SK-N-SH (cell line): ENCODE measurements at regions not wholly inside any gene's neighbourhood (a gene's known extent, or its start where the extent isn't known, plus 50 kb on each side); places are given as distances from the start of the nearest gene placed in this dataset.

Experiments used
- EP300 ChIP-seq, 2 experiments: IDR thresholded peaks; 2 replicates each; pipeline versions ENCODE4 v1.4.0 to v1.6.1; 2012; ENCODE audit warnings: borderline replicate concordance in 1 of 2, low read depth in 1 of 2, low read length in 1 of 2
- EZH2phosphoT487 ChIP-seq: fragments of 200-600 bp; sonication (generic); IDR thresholded peaks from 2 replicates; pipeline ENCODE4 v1.6.1; 2017; ENCODE audit warnings: low read depth, mixed run types, mild to moderate bottlenecking, antibody characterized with exemption, moderate library complexity, borderline replicate concordance
- GABPA ChIP-seq: IDR thresholded peaks from 2 replicates; pipeline ENCODE4 v1.4.0; 2012; ENCODE audit warnings: low read depth, mild to moderate bottlenecking
- JUND ChIP-seq: IDR thresholded peaks from 2 replicates; pipeline ENCODE4 v1.4.0; 2012
- POLR2AphosphoS5 ChIP-seq: IDR thresholded peaks from 2 replicates; pipeline ENCODE4 v1.6.1; 2012; ENCODE audit warnings: low read depth, low read length
- SIN3A ChIP-seq: IDR thresholded peaks from 2 replicates; pipeline ENCODE4 v1.6.1; 2012; ENCODE audit warnings: low read depth, mild to moderate bottlenecking, low read length, moderate library complexity, borderline replicate concordance
- YY1 ChIP-seq: IDR thresholded peaks from 2 replicates; pipeline ENCODE4 v1.4.0; 2012; ENCODE audit warnings: low read depth, mild to moderate bottlenecking
- TF ChIP-seq, protein P1 (sequence below): fragments of 200-600 bp; sonication (generic); IDR thresholded peaks from 2 replicates; pipeline ENCODE4 v1.6.1; 2017; ENCODE audit warnings: antibody characterized with exemption, mild to moderate bottlenecking, moderate library complexity
- TF ChIP-seq, protein P2 (sequence below): IDR thresholded peaks from 2 replicates; pipeline ENCODE4; 2012
- TF ChIP-seq, protein P3 (sequence below): IDR thresholded peaks from 2 replicates; pipeline ENCODE4 v1.4.0; 2012; ENCODE audit warnings: low read depth, borderline replicate concordance
- TF ChIP-seq, protein P4 (sequence below): fragments of 150-350 bp; IDR thresholded peaks from 2 replicates; pipeline ENCODE4 v1.6.1; 2017; ENCODE audit warnings: antibody characterized with exemption, low read length, low read depth, borderline replicate concordance

DNA sequence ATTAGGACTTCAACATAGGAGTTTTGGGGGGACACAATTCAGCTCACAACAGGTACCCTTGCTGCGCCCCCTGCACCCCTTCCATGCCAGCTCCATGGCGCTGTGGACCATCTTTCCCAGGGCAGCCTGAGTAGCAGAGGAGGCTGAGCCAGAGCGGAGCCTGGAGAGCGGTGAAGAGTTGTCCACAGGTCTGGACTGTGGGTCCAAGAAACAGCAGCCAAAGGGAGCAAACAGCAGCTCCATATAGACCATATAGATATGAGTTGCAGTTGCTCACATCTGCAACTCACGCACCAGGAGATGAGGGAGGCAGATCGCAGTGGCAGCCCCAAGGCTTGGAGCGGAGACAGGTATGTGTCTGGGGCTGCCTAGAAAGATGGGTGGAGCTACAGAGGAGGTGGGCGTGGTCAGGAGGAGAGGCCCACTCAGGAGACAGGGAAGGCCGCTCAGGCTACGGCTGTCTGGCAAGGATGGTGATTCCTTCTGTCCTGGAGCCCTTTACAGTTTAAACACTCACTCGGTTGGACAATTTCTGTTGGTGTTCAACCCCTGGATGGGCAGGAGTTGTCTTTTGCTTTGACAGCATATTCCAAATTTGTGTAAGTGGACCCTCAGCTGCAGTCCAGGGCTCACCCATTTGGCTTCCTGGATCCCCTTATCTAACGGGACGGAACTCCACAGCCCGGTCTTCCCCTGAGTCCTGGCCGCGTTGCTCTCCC, 155.1 kb downstream of the LPIN1 start:
- no peak for TF ChIP-seq EZH2phosphoT487
- TF ChIP-seq, protein P1, sequence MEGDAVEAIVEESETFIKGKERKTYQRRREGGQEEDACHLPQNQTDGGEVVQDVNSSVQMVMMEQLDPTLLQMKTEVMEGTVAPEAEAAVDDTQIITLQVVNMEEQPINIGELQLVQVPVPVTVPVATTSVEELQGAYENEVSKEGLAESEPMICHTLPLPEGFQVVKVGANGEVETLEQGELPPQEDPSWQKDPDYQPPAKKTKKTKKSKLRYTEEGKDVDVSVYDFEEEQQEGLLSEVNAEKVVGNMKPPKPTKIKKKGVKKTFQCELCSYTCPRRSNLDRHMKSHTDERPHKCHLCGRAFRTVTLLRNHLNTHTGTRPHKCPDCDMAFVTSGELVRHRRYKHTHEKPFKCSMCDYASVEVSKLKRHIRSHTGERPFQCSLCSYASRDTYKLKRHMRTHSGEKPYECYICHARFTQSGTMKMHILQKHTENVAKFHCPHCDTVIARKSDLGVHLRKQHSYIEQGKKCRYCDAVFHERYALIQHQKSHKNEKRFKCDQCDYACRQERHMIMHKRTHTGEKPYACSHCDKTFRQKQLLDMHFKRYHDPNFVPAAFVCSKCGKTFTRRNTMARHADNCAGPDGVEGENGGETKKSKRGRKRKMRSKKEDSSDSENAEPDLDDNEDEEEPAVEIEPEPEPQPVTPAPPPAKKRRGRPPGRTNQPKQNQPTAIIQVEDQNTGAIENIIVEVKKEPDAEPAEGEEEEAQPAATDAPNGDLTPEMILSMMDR, result no peak
- no peak for TF ChIP-seq YY1
- TF ChIP-seq SIN3A, result no peak
- no peak for TF ChIP-seq JUND
- TF ChIP-seq, protein P2, sequence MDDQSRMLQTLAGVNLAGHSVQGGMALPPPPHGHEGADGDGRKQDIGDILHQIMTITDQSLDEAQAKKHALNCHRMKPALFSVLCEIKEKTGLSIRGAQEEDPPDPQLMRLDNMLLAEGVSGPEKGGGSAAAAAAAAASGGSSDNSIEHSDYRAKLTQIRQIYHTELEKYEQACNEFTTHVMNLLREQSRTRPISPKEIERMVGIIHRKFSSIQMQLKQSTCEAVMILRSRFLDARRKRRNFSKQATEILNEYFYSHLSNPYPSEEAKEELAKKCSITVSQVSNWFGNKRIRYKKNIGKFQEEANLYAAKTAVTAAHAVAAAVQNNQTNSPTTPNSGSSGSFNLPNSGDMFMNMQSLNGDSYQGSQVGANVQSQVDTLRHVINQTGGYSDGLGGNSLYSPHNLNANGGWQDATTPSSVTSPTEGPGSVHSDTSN, result no peak
- TF ChIP-seq EP300 (IDR thresholded peaks at IDR 0.05; ENCODE audit: borderline replicate concordance in 1 of 2, low read depth in 1 of 2, low read length in 1 of 2), result no peak
- TF ChIP-seq, protein P3, sequence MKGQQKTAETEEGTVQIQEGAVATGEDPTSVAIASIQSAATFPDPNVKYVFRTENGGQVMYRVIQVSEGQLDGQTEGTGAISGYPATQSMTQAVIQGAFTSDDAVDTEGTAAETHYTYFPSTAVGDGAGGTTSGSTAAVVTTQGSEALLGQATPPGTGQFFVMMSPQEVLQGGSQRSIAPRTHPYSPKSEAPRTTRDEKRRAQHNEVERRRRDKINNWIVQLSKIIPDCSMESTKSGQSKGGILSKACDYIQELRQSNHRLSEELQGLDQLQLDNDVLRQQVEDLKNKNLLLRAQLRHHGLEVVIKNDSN, result no peak
- TF ChIP-seq, protein P4, sequence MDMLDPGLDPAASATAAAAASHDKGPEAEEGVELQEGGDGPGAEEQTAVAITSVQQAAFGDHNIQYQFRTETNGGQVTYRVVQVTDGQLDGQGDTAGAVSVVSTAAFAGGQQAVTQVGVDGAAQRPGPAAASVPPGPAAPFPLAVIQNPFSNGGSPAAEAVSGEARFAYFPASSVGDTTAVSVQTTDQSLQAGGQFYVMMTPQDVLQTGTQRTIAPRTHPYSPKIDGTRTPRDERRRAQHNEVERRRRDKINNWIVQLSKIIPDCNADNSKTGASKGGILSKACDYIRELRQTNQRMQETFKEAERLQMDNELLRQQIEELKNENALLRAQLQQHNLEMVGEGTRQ, result no peak
- TF ChIP-seq GABPA, result no peak
- no peak for TF ChIP-seq POLR2AphosphoS5
